WTC11 (cell line): ENCODE measurements at regions not wholly inside any gene's neighbourhood (a gene's known extent, or its start where the extent isn't known, plus 50 kb on each side); places are given as distances from the start of the nearest gene placed in this dataset.

Experiments used
- ATAC-seq: fragments of 200-7000 bp; cut with Tn5 transposase; 2 replicates; pipeline ENCODE4 v1.10.0; 2021; ENCODE audit warnings: mild to moderate bottlenecking, moderate library complexity
- CTCF ChIA-PET: fragments of 300-600 bp; sonication (Branson Sonifier 250); formaldehyde crosslinking; loops from one replicate; lab custom pipeline; 2021; ENCODE audit warnings: antibody characterized with exemption; lab: Charles Lee
- POLR2A ChIA-PET: fragments of 350-600 bp; sonication (Branson Sonifier 250); formaldehyde crosslinking; loops from one replicate; lab custom pipeline; 2021; ENCODE audit warnings: antibody characterized with exemption; lab: Charles Lee
- DNase-seq: peaks from one replicate; pipeline ENCODE4 v3.0.0; 2021; ENCODE audit warnings: low spot score
- H3K27ac Mint-ChIP-seq: 2 replicates; pipeline ENCODE4 v1.8.0; 2021; ENCODE audit warnings: mixed read lengths
- H3K27me3 Mint-ChIP-seq: 2 replicates; pipeline ENCODE4 v1.8.0; 2021; ENCODE audit warnings: low read depth, mild to moderate bottlenecking, moderate library complexity, mixed read lengths
- H3K36me3 Mint-ChIP-seq: 2 replicates; pipeline ENCODE4 v1.8.0; 2021; ENCODE audit warnings: mixed read lengths
- H3K4me1 Mint-ChIP-seq: 2 replicates; pipeline ENCODE4 v1.8.0; 2022; ENCODE audit warnings: mixed read lengths
- H3K4me3 Mint-ChIP-seq: 2 replicates; pipeline ENCODE4 v1.8.0; 2021; ENCODE audit warnings: mild to moderate bottlenecking, moderate library complexity, mixed read lengths
- H3K9me3 Mint-ChIP-seq: 2 replicates; pipeline ENCODE4 v1.8.0; 2021; ENCODE audit warnings: mixed read lengths
- KAT7 ChIP-seq: sonication (generic); formaldehyde crosslinking; IDR thresholded peaks from 2 replicates; pipeline ENCODE4 v1.8.1; 2023; ENCODE audit warnings: missing genetic modification reagents, mild to moderate bottlenecking, borderline replicate concordance
- MXD4 ChIP-seq: fragments of 250-450 bp; sonication (Bioruptor Pico); IDR thresholded peaks from 2 replicates; pipeline ENCODE4 v1.8.0; 2021; ENCODE audit warnings: mild to moderate bottlenecking, moderate library complexity, borderline replicate concordance
- OVOL2 ChIP-seq: fragments of 250-450 bp; sonication (Bioruptor Pico); IDR thresholded peaks from 2 replicates; pipeline ENCODE4 v1.9.0; 2021; ENCODE audit warnings: mild to moderate bottlenecking, borderline replicate concordance
- SOX15 ChIP-seq: fragments of 250-450 bp; sonication (Bioruptor Pico); IDR thresholded peaks from 2 replicates; pipeline ENCODE4 v1.9.0; 2021; ENCODE audit warnings: mild to moderate bottlenecking
- ZNF219 ChIP-seq: sonication (generic); formaldehyde crosslinking; IDR thresholded peaks from 2 replicates; pipeline ENCODE4 v1.8.0; 2023; ENCODE audit warnings: missing genetic modification reagents, mild to moderate bottlenecking, borderline replicate concordance
- ZNF232 ChIP-seq: sonication (generic); formaldehyde crosslinking; IDR thresholded peaks from 2 replicates; pipeline ENCODE4 v1.8.0; 2022; ENCODE audit warnings: mild to moderate bottlenecking, missing genetic modification reagents
- ZNF671 ChIP-seq: fragments of 250-450 bp; sonication (Bioruptor Pico); IDR thresholded peaks from 2 replicates; pipeline ENCODE4 v1.8.0; 2021; ENCODE audit warnings: mild to moderate bottlenecking
- TF ChIP-seq, protein P1 (sequence below): sonication (generic); formaldehyde crosslinking; conservative IDR thresholded peaks from 2 replicates; pipeline ENCODE4 v1.8.1; 2022; ENCODE audit warnings: mild to moderate bottlenecking, missing genetic modification reagents
- TF ChIP-seq, protein P2 (sequence below): fragments of 250-450 bp; sonication (Bioruptor Pico); conservative IDR thresholded peaks from 2 replicates; pipeline ENCODE4 v1.9.0; 2021; ENCODE audit warnings: mild to moderate bottlenecking
- TF ChIP-seq, protein P3 (sequence below): fragments of 250-450 bp; sonication (Bioruptor Pico); IDR thresholded peaks from 2 replicates; pipeline ENCODE4 v1.9.0; 2021; ENCODE audit warnings: mild to moderate bottlenecking, borderline replicate concordance
- TF ChIP-seq, protein P4 (sequence below): sonication (generic); formaldehyde crosslinking; IDR thresholded peaks from 2 replicates; pipeline ENCODE4 v1.8.0; 2022; ENCODE audit warnings: mild to moderate bottlenecking, missing genetic modification reagents
- TF ChIP-seq, protein P5 (sequence below): sonication (generic); formaldehyde crosslinking; IDR thresholded peaks from 2 replicates; pipeline ENCODE4 v1.8.0; 2022; ENCODE audit warnings: mild to moderate bottlenecking, missing genetic modification reagents
- TF ChIP-seq, protein P6 (sequence below): sonication (generic); formaldehyde crosslinking; IDR thresholded peaks from 2 replicates; pipeline ENCODE4 v1.8.1; 2023; ENCODE audit warnings: mild to moderate bottlenecking, missing genetic modification reagents, borderline replicate concordance
- TF ChIP-seq, protein P7 (sequence below): sonication (generic); formaldehyde crosslinking; IDR thresholded peaks from 2 replicates; pipeline ENCODE4 v1.8.1; 2023; ENCODE audit warnings: mild to moderate bottlenecking, missing genetic modification reagents

DNA sequence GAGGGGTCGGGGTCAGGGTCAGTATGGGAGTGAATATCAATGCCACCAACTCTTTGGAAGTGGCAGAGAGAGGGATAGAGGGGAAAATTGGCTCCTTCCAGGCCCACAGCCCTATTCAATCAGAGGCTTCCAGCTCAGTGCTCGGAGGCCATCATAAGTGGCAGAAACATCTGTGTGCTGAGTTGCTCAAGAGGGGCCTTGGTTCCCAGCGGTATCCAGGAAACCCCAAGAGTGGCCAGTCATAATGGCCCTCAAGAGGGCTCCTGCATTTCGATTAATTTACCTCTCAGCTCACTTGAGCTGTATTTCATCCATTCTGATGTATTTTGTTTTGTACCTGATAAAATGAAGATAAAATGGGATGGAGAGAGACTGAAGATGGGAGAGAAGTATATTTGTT lies 154.3 kb upstream of the EOLA2 start (continued):
- TF ChIP-seq, protein P1, sequence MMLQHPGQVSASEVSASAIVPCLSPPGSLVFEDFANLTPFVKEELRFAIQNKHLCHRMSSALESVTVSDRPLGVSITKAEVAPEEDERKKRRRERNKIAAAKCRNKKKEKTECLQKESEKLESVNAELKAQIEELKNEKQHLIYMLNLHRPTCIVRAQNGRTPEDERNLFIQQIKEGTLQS (CRISPR knock-in tag): no peak

DNA sequence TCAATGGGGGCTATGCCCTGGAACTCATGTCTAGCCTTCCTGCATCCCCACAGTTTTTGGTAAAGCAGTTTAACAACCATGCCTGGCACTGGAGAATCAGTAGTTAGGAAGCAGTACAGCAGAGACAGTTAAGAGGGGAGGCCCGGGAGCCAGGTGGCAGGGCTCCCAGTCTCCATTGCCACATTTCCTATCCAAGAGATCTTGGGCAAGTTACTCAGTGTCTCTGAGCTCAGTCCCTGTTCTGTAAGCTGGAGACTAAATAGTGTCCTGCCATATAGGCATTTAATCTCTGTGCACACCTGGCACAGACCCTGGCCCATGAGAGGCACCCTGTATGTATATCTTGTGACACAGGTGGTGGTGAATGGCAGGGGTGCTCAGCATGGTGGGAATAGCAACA lies 156.1 kb upstream of the EOLA2 start:
- Mint-ChIP-seq H3K4me3 (no peak overlapping the region), H3K9me3 (no peaks in the 10 kb centered on the region), H3K4me1 (0 out of 2 replicates have a peak, but pooled peaks cover 2% of the 10 kb centered on the region), H3K27ac (no peak overlapping the region), H3K36me3 (no peaks in the 10 kb centered on the region), H3K27me3 (no peaks in the 10 kb centered on the region; the same call in 1 of the 2 replicates)
- DNase-seq (no peak), ATAC-seq (no peak)
- ChIA-PET CTCF (no interaction called here), POLR2A (no interaction called here)
- no peak for TF ChIP-seq OVOL2 (CRISPR knock-in tag)

DNA sequence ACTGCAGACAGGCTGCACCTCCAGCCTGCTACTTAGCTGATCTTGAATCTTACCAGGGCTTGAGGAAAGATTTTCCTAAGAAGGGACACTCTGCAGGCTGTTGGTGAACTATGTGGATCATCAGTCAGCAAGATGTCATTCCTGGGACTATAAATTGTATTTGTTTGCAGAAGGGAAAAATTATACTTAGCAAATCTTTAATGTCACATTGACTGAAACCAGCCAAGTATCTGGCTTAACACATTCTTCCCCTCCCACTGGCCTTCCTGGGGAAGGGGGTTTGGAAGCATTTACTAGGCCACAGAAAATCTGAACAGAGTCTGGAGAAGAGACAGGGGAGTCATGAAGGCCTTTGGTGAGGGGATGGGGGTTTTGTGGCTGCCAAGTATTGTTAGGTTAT lies 156.7 kb upstream of the EOLA2 start:
- no peaks in the 10 kb centered on the region for H3K36me3 Mint-ChIP-seq
- 0 out of 2 replicates have a peak, but pooled peaks cover 3% of the 10 kb centered on the region for H3K4me1 Mint-ChIP-seq
- ATAC-seq: no peak
- CTCF ChIA-PET: no interaction called here
- H3K9me3 Mint-ChIP-seq: no peaks in the 10 kb centered on the region
- no peak overlapping the region for H3K4me3 Mint-ChIP-seq
- H3K27me3 Mint-ChIP-seq: no peaks in the 10 kb centered on the region; the same call in 1 of the 2 replicates
- no peak overlapping the region for H3K27ac Mint-ChIP-seq
- TF ChIP-seq SOX15 (CRISPR knock-in tag) (no peak), KAT7 (CRISPR knock-in tag) (no peak), ZNF671 (no peak), ZNF232 (CRISPR knock-in tag) (no peak), ZNF219 (CRISPR knock-in tag) (no peak)
- TF ChIP-seq, protein P2, sequence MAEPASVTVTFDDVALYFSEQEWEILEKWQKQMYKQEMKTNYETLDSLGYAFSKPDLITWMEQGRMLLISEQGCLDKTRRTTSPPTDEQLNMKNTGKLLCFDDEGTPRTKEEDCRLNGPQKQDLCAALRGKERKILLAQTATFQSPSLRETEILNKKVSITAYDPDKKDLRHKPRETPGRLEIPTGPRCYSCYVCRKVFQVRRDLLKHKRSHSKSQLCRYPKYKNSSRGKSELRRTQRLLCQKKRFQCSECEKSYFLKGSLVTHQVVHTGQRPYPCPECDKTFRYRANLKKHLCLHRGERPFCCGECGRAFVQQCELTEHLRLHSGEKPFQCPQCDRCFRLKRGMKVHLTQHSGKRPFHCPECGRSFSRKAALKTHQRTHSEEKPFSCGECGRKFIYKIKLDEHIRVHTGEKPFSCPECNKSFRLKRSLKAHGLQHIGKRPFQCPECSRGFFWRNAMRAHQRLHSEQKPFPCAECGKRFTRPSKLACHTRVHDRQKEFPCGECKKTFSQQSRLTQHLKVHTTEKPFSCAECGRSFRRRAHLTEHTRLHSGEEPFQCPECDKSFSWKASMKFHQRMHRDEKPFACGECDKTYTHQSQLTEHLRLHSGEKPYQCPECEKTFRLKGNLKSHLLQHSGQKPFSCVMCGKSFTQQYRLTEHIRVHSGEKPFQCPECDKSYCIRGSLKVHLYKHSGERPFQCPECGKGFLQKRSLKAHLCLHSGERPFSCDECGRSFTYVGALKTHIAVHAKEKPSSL (CRISPR knock-in tag): no peak
- TF ChIP-seq, protein P3, sequence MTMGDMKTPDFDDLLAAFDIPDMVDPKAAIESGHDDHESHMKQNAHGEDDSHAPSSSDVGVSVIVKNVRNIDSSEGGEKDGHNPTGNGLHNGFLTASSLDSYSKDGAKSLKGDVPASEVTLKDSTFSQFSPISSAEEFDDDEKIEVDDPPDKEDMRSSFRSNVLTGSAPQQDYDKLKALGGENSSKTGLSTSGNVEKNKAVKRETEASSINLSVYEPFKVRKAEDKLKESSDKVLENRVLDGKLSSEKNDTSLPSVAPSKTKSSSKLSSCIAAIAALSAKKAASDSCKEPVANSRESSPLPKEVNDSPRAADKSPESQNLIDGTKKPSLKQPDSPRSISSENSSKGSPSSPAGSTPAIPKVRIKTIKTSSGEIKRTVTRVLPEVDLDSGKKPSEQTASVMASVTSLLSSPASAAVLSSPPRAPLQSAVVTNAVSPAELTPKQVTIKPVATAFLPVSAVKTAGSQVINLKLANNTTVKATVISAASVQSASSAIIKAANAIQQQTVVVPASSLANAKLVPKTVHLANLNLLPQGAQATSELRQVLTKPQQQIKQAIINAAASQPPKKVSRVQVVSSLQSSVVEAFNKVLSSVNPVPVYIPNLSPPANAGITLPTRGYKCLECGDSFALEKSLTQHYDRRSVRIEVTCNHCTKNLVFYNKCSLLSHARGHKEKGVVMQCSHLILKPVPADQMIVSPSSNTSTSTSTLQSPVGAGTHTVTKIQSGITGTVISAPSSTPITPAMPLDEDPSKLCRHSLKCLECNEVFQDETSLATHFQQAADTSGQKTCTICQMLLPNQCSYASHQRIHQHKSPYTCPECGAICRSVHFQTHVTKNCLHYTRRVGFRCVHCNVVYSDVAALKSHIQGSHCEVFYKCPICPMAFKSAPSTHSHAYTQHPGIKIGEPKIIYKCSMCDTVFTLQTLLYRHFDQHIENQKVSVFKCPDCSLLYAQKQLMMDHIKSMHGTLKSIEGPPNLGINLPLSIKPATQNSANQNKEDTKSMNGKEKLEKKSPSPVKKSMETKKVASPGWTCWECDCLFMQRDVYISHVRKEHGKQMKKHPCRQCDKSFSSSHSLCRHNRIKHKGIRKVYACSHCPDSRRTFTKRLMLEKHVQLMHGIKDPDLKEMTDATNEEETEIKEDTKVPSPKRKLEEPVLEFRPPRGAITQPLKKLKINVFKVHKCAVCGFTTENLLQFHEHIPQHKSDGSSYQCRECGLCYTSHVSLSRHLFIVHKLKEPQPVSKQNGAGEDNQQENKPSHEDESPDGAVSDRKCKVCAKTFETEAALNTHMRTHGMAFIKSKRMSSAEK (CRISPR knock-in tag): no peak
- POLR2A ChIA-PET: no interaction called here
- no peak for DNase-seq

DNA sequence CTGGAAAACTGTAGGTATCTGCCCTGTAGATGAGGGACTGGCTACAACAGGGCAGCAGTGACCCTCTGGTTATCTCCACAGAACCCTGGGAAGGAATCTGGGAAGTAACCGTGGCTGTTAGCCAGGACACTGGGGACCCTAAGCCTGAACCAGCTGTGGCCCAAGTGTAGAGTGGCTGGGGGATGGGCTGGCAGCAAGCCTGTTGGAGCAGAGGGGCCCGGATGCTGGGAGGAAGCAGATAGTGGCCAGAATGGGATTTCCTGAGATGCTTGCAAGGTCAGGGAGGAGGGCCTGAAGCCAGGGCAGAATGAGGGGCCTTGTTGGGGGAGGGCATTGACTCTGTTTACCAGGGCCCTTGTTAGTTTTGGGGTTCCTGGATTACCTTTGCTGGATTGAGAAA lies 161.0 kb upstream of the EOLA2 start:
- CTCF ChIA-PET: no interaction called here
- Mint-ChIP-seq H3K9me3 (no peaks in the 10 kb centered on the region), H3K27ac (no peak overlapping the region), H3K4me1 (0 out of 2 replicates have a peak, but pooled peaks cover 3% of the 10 kb centered on the region), H3K4me3 (no peak overlapping the region), H3K27me3 (no peaks in the 10 kb centered on the region; the same call in 1 of the 2 replicates), H3K36me3 (no peaks in the 10 kb centered on the region)
- POLR2A ChIA-PET: no interaction called here
- ATAC-seq (no peak), DNase-seq (no peak)
- no peak for TF ChIP-seq MXD4 (CRISPR knock-in tag)
- TF ChIP-seq, protein P4, sequence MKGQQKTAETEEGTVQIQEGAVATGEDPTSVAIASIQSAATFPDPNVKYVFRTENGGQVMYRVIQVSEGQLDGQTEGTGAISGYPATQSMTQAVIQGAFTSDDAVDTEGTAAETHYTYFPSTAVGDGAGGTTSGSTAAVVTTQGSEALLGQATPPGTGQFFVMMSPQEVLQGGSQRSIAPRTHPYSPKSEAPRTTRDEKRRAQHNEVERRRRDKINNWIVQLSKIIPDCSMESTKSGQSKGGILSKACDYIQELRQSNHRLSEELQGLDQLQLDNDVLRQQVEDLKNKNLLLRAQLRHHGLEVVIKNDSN (CRISPR knock-in tag): no peak
- TF ChIP-seq, protein P5, sequence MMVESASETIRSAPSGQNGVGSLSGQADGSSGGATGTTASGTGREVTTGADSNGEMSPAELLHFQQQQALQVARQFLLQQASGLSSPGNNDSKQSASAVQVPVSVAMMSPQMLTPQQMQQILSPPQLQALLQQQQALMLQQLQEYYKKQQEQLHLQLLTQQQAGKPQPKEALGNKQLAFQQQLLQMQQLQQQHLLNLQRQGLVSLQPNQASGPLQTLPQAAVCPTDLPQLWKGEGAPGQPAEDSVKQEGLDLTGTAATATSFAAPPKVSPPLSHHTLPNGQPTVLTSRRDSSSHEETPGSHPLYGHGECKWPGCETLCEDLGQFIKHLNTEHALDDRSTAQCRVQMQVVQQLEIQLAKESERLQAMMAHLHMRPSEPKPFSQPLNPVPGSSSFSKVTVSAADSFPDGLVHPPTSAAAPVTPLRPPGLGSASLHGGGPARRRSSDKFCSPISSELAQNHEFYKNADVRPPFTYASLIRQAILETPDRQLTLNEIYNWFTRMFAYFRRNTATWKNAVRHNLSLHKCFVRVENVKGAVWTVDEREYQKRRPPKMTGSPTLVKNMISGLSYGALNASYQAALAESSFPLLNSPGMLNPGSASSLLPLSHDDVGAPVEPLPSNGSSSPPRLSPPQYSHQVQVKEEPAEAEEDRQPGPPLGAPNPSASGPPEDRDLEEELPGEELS (CRISPR knock-in tag): no peak
- TF ChIP-seq, protein P6, sequence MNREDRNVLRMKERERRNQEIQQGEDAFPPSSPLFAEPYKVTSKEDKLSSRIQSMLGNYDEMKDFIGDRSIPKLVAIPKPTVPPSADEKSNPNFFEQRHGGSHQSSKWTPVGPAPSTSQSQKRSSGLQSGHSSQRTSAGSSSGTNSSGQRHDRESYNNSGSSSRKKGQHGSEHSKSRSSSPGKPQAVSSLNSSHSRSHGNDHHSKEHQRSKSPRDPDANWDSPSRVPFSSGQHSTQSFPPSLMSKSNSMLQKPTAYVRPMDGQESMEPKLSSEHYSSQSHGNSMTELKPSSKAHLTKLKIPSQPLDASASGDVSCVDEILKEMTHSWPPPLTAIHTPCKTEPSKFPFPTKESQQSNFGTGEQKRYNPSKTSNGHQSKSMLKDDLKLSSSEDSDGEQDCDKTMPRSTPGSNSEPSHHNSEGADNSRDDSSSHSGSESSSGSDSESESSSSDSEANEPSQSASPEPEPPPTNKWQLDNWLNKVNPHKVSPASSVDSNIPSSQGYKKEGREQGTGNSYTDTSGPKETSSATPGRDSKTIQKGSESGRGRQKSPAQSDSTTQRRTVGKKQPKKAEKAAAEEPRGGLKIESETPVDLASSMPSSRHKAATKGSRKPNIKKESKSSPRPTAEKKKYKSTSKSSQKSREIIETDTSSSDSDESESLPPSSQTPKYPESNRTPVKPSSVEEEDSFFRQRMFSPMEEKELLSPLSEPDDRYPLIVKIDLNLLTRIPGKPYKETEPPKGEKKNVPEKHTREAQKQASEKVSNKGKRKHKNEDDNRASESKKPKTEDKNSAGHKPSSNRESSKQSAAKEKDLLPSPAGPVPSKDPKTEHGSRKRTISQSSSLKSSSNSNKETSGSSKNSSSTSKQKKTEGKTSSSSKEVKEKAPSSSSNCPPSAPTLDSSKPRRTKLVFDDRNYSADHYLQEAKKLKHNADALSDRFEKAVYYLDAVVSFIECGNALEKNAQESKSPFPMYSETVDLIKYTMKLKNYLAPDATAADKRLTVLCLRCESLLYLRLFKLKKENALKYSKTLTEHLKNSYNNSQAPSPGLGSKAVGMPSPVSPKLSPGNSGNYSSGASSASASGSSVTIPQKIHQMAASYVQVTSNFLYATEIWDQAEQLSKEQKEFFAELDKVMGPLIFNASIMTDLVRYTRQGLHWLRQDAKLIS (CRISPR knock-in tag): no peak
- TF ChIP-seq, protein P7, sequence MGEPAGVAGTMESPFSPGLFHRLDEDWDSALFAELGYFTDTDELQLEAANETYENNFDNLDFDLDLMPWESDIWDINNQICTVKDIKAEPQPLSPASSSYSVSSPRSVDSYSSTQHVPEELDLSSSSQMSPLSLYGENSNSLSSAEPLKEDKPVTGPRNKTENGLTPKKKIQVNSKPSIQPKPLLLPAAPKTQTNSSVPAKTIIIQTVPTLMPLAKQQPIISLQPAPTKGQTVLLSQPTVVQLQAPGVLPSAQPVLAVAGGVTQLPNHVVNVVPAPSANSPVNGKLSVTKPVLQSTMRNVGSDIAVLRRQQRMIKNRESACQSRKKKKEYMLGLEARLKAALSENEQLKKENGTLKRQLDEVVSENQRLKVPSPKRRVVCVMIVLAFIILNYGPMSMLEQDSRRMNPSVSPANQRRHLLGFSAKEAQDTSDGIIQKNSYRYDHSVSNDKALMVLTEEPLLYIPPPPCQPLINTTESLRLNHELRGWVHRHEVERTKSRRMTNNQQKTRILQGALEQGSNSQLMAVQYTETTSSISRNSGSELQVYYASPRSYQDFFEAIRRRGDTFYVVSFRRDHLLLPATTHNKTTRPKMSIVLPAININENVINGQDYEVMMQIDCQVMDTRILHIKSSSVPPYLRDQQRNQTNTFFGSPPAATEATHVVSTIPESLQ: no peak
